ENCODE measurements at regions not wholly inside any gene's neighbourhood (a gene's known extent, or its start where the extent isn't known, plus 50 kb on each side); places are given as distances from the start of the nearest gene placed in this dataset.

DNA sequence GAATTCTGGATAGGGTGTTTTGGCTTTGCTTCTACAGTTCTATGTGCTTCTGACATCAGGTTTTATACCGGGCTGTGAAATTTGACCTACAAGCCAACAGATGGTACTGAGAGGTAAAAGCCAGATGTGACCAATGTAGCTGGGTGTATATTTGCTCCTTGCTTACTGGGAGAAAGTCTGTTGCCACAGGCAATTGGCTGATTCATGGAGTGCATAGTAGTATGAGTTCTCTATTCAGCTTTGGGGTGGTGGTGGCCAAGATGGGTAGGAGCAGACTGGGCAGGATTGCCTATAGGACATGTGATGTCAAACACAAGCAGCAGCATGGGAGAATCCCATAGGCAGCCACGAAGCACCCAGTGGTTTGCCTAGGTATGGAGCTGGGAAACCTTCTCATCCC is 1827.0 kb downstream of the C4orf33 start:
- intact Hi-C loops (cut with DNase I, micrococcal nuclease) = no loop called here
- no peaks in the 10 kb centered on the region for H3K4me1 Mint-ChIP-seq (ENCODE audit: low read depth)
- no peaks in the 10 kb centered on the region for H3K27me3 Mint-ChIP-seq
- H3K27ac Mint-ChIP-seq = no peak overlapping the region
- no peaks in the 10 kb centered on the region for H3K27me3 ChIP-seq (ENCODE audit: control insufficient read depth in 1 of 2, insufficient read depth in 2 of 2, low read length in 2 of 2)
- POLR2A ChIA-PET = no interaction called here
- H3K9me3 ChIP-seq (ENCODE audit: control insufficient read depth in 1 of 2, insufficient read depth in 1 of 2, low read length in 2 of 2) = peaks cover 6 to 7% of the 10 kb centered on the region in 2 experiments
- H3K4me3 ChIP-seq (ENCODE audit: low read length) = no peak overlapping the region
- CTCF ChIA-PET = no interaction called here
- ATAC-seq (ENCODE audit: poor library complexity) (no peak), DNase-seq (no peak)
- H3K4me1 ChIP-seq (ENCODE audit: insufficient read depth, low read length) = no peaks in the 10 kb centered on the region
- H3K4me3 Mint-ChIP-seq = no peak overlapping the region
- H3K36me3 Mint-ChIP-seq (ENCODE audit: low read depth) = no peaks in the 10 kb centered on the region
- H3K9me3 Mint-ChIP-seq = peaks cover 24% of the 10 kb centered on the region
- TF ChIP-seq, protein P1, sequence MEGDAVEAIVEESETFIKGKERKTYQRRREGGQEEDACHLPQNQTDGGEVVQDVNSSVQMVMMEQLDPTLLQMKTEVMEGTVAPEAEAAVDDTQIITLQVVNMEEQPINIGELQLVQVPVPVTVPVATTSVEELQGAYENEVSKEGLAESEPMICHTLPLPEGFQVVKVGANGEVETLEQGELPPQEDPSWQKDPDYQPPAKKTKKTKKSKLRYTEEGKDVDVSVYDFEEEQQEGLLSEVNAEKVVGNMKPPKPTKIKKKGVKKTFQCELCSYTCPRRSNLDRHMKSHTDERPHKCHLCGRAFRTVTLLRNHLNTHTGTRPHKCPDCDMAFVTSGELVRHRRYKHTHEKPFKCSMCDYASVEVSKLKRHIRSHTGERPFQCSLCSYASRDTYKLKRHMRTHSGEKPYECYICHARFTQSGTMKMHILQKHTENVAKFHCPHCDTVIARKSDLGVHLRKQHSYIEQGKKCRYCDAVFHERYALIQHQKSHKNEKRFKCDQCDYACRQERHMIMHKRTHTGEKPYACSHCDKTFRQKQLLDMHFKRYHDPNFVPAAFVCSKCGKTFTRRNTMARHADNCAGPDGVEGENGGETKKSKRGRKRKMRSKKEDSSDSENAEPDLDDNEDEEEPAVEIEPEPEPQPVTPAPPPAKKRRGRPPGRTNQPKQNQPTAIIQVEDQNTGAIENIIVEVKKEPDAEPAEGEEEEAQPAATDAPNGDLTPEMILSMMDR (IDR thresholded peaks at IDR 0.05) = no peak
- H3K36me3 ChIP-seq (ENCODE audit: insufficient read depth, low read length) = no peaks in the 10 kb centered on the region
- H3K27ac ChIP-seq (ENCODE audit: low read depth in 1 of 2, low read length in 2 of 2) = no peak overlapping the region

DNA sequence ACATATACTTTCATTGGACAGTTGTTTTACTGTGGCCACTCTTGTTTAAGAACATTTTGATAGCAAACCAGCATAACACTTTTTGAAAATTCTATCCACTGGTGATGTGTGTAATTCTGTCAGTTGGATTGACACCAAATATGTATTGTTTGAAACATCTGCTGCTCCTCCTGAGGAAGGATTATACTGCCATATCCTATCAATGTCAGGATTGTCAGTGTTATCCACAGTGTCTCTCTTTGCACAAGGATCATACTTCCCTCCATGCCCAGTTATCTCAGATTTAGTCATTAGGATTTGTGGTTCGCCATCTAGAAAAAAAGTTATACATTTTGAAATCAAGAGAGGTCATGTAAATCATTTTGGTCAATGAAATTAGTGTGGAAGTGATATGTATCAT is 1859.6 kb downstream of the C4orf33 start:
- Mint-ChIP-seq H3K9me3 (peaks cover 6% of the 10 kb centered on the region), H3K27me3 (no peaks in the 10 kb centered on the region), H3K36me3 (ENCODE audit: low read depth) (no peaks in the 10 kb centered on the region), H3K4me3 (no peak overlapping the region), H3K4me1 (ENCODE audit: low read depth) (no peaks in the 10 kb centered on the region), H3K27ac (no peak overlapping the region)
- no peaks in the 10 kb centered on the region for H3K36me3 ChIP-seq (ENCODE audit: insufficient read depth, low read length)
- H3K4me3 ChIP-seq (ENCODE audit: low read length) = no peak overlapping the region
- intact Hi-C loops (cut with DNase I, micrococcal nuclease) = no loop called here
- TF ChIP-seq, protein P1 (IDR thresholded peaks at IDR 0.05) = no peak
- ChIA-PET CTCF (no interaction called here), POLR2A (no interaction called here)
- no peaks in the 10 kb centered on the region for H3K4me1 ChIP-seq (ENCODE audit: insufficient read depth, low read length)
- ATAC-seq (ENCODE audit: poor library complexity) (no peak), DNase-seq (no peak)
- H3K27ac ChIP-seq (ENCODE audit: low read depth in 1 of 2, low read length in 2 of 2) = no peak overlapping the region
- H3K9me3 ChIP-seq (ENCODE audit: control insufficient read depth in 1 of 2, insufficient read depth in 1 of 2, low read length in 2 of 2) = peaks cover 0 to 3% of the 10 kb centered on the region in 2 experiments
- H3K27me3 ChIP-seq (ENCODE audit: control insufficient read depth in 1 of 2, insufficient read depth in 2 of 2, low read length in 2 of 2) = no peaks in the 10 kb centered on the region

DNA sequence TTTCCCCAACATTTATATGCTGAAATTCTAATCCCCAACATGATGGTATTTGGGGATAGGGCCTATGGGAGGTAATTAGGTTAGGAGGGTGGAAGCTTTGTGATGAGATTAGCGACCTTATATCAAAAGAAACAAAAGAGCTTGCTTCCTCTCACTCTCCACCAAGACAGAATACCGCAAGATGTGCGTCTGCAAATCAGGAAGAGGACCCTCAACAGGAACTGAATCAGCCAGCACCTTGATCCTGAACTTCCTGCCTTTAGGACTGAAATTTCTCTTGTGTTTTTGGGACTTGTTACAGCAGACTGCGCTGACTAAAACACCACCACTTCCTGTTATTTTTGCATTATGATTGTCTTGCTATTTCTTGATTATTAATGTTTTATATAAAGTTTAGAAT is 1889.4 kb downstream of the C4orf33 start:
- TF ChIP-seq, protein P1 (IDR thresholded peaks at IDR 0.05) = no peak
- H3K4me1 ChIP-seq (ENCODE audit: insufficient read depth, low read length) = no peaks in the 10 kb centered on the region
- POLR2A ChIA-PET = no interaction called here
- Mint-ChIP-seq H3K27ac (no peak overlapping the region), H3K27me3 (no peaks in the 10 kb centered on the region), H3K9me3 (peaks cover 7% of the 10 kb centered on the region), H3K4me3 (no peak overlapping the region), H3K4me1 (ENCODE audit: low read depth) (no peaks in the 10 kb centered on the region), H3K36me3 (ENCODE audit: low read depth) (no peaks in the 10 kb centered on the region)
- CTCF ChIA-PET = no interaction called here
- no peak overlapping the region for H3K27ac ChIP-seq (ENCODE audit: low read depth in 1 of 2, low read length in 2 of 2)
- no peaks in the 10 kb centered on the region for H3K36me3 ChIP-seq (ENCODE audit: insufficient read depth, low read length)
- DNase-seq (no peak), ATAC-seq (ENCODE audit: poor library complexity) (no peak)
- H3K27me3 ChIP-seq (ENCODE audit: control insufficient read depth in 1 of 2, insufficient read depth in 2 of 2, low read length in 2 of 2) = no peaks in the 10 kb centered on the region
- H3K9me3 ChIP-seq (ENCODE audit: control insufficient read depth in 1 of 2, insufficient read depth in 1 of 2, low read length in 2 of 2) = peaks cover 0 to 5% of the 10 kb centered on the region in 2 experiments
- intact Hi-C loops (cut with DNase I, micrococcal nuclease) = no loop called here
- H3K4me3 ChIP-seq (ENCODE audit: low read length) = no peak overlapping the region

Data from CD4-positive, alpha-beta T cell (primary cell).